ENCODE measurements at regions not wholly inside any gene's neighbourhood (a gene's known extent, or its start where the extent isn't known, plus 50 kb on each side); places are given as distances from the start of the nearest gene placed in this dataset.

- DNase-seq (ENCODE audit: low read depth in 4 of 4, low spot score in 3 of 4): no peak
Observed at GRCh38 chr4:14023036-14023435, 395.5 kb upstream of the BOD1L1 start.

- no peak for DNase-seq (ENCODE audit: low read depth in 4 of 4, low spot score in 3 of 4)
Observed at GRCh38 chr4:14023896-14024295, 396.4 kb upstream of the BOD1L1 start.

- no peak for DNase-seq (ENCODE audit: low read depth in 4 of 4, low spot score in 3 of 4)
Observed at GRCh38 chr4:14025111-14025510, 397.6 kb upstream of the BOD1L1 start.

- no peak for DNase-seq (ENCODE audit: low read depth in 4 of 4, low spot score in 3 of 4)
Observed at GRCh38 chr4:14025891-14026290, 398.4 kb upstream of the BOD1L1 start.

- no peak for DNase-seq (ENCODE audit: low read depth in 4 of 4, low spot score in 3 of 4)
Observed at GRCh38 chr4:14028862-14029261, 401.3 kb upstream of the BOD1L1 start.

- DNase-seq (ENCODE audit: low read depth in 4 of 4, low spot score in 3 of 4): no peak
Observed at GRCh38 chr4:14035076-14035475, 407.6 kb upstream of the BOD1L1 start.

GRCh38 chr4:14043203-14043602 is 415.7 kb upstream of the BOD1L1 start:
- DNase-seq (ENCODE audit: low read depth in 4 of 4, low spot score in 3 of 4): no peak

GRCh38 chr4:14046642-14047041 is 419.1 kb upstream of the BOD1L1 start:
- no peak for DNase-seq (ENCODE audit: low read depth in 4 of 4, low spot score in 3 of 4)

- DNase-seq (ENCODE audit: low read depth in 4 of 4, low spot score in 3 of 4): no peak
Observed at GRCh38 chr4:14047840-14048239, 420.3 kb upstream of the BOD1L1 start.

- DNase-seq (ENCODE audit: low read depth in 4 of 4, low spot score in 3 of 4): no peak
Observed at GRCh38 chr4:14049946-14050345, 422.4 kb upstream of the BOD1L1 start.

GRCh38 chr4:14053291-14053690 is 425.8 kb upstream of the BOD1L1 start:
- DNase-seq (ENCODE audit: low read depth in 4 of 4, low spot score in 3 of 4): no peak

- DNase-seq (ENCODE audit: low read depth in 4 of 4, low spot score in 3 of 4): no peak
Observed at GRCh38 chr4:14054391-14054790, 426.9 kb upstream of the BOD1L1 start.

GRCh38 chr4:14059006-14059405 is 431.5 kb upstream of the BOD1L1 start:
- DNase-seq (ENCODE audit: low read depth in 4 of 4, low spot score in 3 of 4): no peak

- no peak for DNase-seq (ENCODE audit: low read depth in 4 of 4, low spot score in 3 of 4)
Observed at GRCh38 chr4:14064984-14065383, 437.5 kb upstream of the BOD1L1 start.

GRCh38 chr4:14065406-14065805 is 437.9 kb upstream of the BOD1L1 start:
- DNase-seq (ENCODE audit: low read depth in 4 of 4, low spot score in 3 of 4): no peak

GRCh38 chr4:14066979-14067378 is 439.5 kb upstream of the BOD1L1 start:
- no peak for DNase-seq (ENCODE audit: low read depth in 4 of 4, low spot score in 3 of 4)

- DNase-seq (ENCODE audit: low read depth in 4 of 4, low spot score in 3 of 4): no peak
Observed at GRCh38 chr4:14069886-14070285, 442.4 kb upstream of the BOD1L1 start.

- no peak for DNase-seq (ENCODE audit: low read depth in 4 of 4, low spot score in 3 of 4)
Observed at GRCh38 chr4:14070289-14070880, 442.9 kb upstream of the BOD1L1 start.

- DNase-seq (ENCODE audit: low read depth in 4 of 4, low spot score in 3 of 4): no peak
Observed at GRCh38 chr4:14072506-14072905, 445.0 kb upstream of the BOD1L1 start.

GRCh38 chr4:14076776-14077175 is 449.3 kb upstream of the BOD1L1 start:
- no peak for DNase-seq (ENCODE audit: low read depth in 4 of 4, low spot score in 3 of 4)

- DNase-seq (ENCODE audit: low read depth in 4 of 4, low spot score in 3 of 4): no peak
Observed at GRCh38 chr4:14078326-14078725, 450.8 kb upstream of the BOD1L1 start.

GRCh38 chr4:14079601-14080000 is 452.1 kb upstream of the BOD1L1 start:
- no peak for DNase-seq (ENCODE audit: low read depth in 4 of 4, low spot score in 3 of 4)

- DNase-seq (ENCODE audit: low read depth in 4 of 4, low spot score in 3 of 4): peak in 2 of 4 donors; percentile 22 to 37
Observed at GRCh38 chr4:14083150-14083549, 455.6 kb upstream of the BOD1L1 start.
